PC-9 (cell line): ENCODE measurements at regions not wholly inside any gene's neighbourhood (a gene's known extent, or its start where the extent isn't known, plus 50 kb on each side); places are given as distances from the start of the nearest gene placed in this dataset.

Experiments used
- BruUV-seq: library from RNA; stranded (reverse); fragments of 400-500 nt; replicated peaks from 2 replicates; lab custom pipeline; 2021; lab: Mats Ljungman, UMichigan
- CTCF ChIA-PET: fragments of 300-600 bp; sonication (Branson Sonifier 250); formaldehyde crosslinking; loops from one replicate; lab custom pipeline; 2022; ENCODE audit warnings: antibody characterized with exemption; lab: Charles Lee
- POLR2A ChIA-PET: fragments of 300-600 bp; sonication (Branson Sonifier 250); formaldehyde crosslinking; loops from one replicate; lab custom pipeline; 2022; ENCODE audit warnings: antibody characterized with exemption; ENCODE audit not compliant: unreplicated experiment; lab: Charles Lee
- DNase-seq, 2 experiments: peaks; one replicate each; pipeline versions ENCODE4 v3.0.0 to v3.0.0-alpha.2; 2015 to 2022; ENCODE audit warnings: mixed read lengths in 1 of 2
- H2AFZ ChIP-seq: fragments of 200-600 bp; sonication (generic); 2 replicates; pipeline ENCODE4 v1.8.1; 2017; ENCODE audit warnings: antibody characterized with exemption
- H3F3A ChIP-seq: fragments of 200-600 bp; sonication (generic); 2 replicates; pipeline ENCODE4 v1.8.1; 2017; ENCODE audit warnings: antibody characterized with exemption, mild to moderate bottlenecking, low read depth; ENCODE audit not compliant: insufficient read depth
- H3K27ac ChIP-seq: fragments of 200-600 bp; sonication (generic); 2 replicates; pipeline ENCODE4 v1.6.1; 2016; ENCODE audit warnings: mixed run types
- H3K27me3 ChIP-seq: fragments of 200-600 bp; sonication (generic); 2 replicates; pipeline ENCODE4 v1.6.1; 2016; ENCODE audit warnings: low read depth, mixed run types; ENCODE audit not compliant: insufficient read depth
- H3K36me3 ChIP-seq: fragments of 200-600 bp; sonication (generic); 2 replicates; pipeline ENCODE4 v1.6.1; 2016; ENCODE audit warnings: low read depth, mixed run types
- H3K4me1 ChIP-seq: fragments of 200-600 bp; sonication (generic); replicated peaks from 2 replicates; pipeline ENCODE4 v1.6.1; 2016; ENCODE audit warnings: mixed run types; ENCODE audit not compliant: insufficient read depth
- H3K4me2 ChIP-seq: fragments of 200-600 bp; sonication (generic); 2 replicates; pipeline ENCODE4 v1.6.1; 2017; ENCODE audit warnings: mixed run types
- H3K4me3 ChIP-seq: fragments of 200-600 bp; sonication (generic); 2 replicates; pipeline ENCODE4 v1.6.1; 2016; ENCODE audit warnings: mixed run types
- H3K79me2 ChIP-seq: fragments of 200-600 bp; sonication (generic); 2 replicates; pipeline ENCODE4 v1.6.1; 2017; ENCODE audit warnings: low read depth, mixed run types
- H3K9me2 ChIP-seq: fragments of 200-600 bp; sonication (generic); 2 replicates; pipeline ENCODE4 v1.8.1; 2017; ENCODE audit warnings: mild to moderate bottlenecking; ENCODE audit not compliant: insufficient read depth
- H3K9me3 ChIP-seq: fragments of 200-600 bp; sonication (generic); 2 replicates; pipeline ENCODE4 v1.8.1; 2016; ENCODE audit warnings: low read depth; ENCODE audit not compliant: insufficient read depth
- H4K20me1 ChIP-seq: fragments of 200-600 bp; sonication (generic); 2 replicates; pipeline ENCODE4 v1.8.1; 2017; ENCODE audit not compliant: insufficient read depth
- EZH2 ChIP-seq: fragments of 200-600 bp; sonication (generic); IDR thresholded peaks from 2 replicates; pipeline ENCODE4 v1.8.0; 2017; ENCODE audit warnings: antibody characterized with exemption, low read depth
- intact Hi-C: fragments of 100-400 bp; cut with micrococcal nuclease; formaldehyde crosslinking; loops from one replicate; pipeline ENCODE4 v1.10.0; 2022; ENCODE audit not compliant: unreplicated experiment
- TF ChIP-seq, protein P1 (sequence below): fragments of 200-600 bp; sonication (generic); conservative IDR thresholded peaks from 2 replicates; pipeline ENCODE4 v1.6.1; 2017; ENCODE audit warnings: mixed run types, antibody characterized with exemption, mild to moderate bottlenecking, moderate library complexity

DNA sequence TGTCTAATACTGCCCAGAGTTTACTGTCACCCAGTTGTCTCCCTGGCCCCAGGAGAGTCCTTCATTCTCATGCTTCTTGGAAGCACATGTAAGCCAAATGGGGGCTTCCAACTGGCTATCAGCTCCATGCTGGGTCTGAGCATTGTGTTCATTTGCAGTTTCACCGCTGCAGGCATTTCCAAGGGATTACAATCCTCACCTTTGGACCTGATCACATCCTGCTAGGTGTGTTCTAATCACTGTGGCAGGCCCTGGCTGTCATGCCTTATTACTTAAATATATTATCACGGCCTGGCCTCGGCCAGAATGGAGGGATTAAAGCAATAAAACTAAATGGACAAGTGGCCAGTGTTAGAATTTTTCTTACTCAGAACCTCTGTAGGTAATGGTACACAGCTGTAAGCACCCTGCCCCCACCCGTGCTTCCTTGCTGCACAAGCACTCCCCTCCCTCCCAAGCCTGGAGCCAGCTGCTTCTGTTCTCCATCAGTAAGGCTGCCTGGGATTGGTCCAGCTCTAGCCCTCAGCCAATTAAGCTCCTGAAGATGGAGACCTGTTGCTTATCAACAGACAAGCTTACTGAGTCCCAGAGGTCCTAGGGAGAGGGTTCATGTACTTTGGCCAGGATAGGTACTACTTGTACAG is 175.9 kb upstream of the RBM19 start:
- Histone ChIP-seq H3K27me3 (0 out of 2 replicates have a peak, but pooled peaks cover 3% of the 10 kb centered on the region), H3K36me3 (no peaks in the 10 kb centered on the region), H4K20me1 (no peaks in the 10 kb centered on the region; the same call in 1 of the 2 replicates), H3K4me1 (no peaks in the 10 kb centered on the region), H3F3A (no peaks in the 10 kb centered on the region), H2AFZ (no peak overlapping the region), H3K9me2 (no peaks in the 10 kb centered on the region), H3K27ac (no peak overlapping the region), H3K79me2 (no peaks in the 10 kb centered on the region), H3K9me3 (no peaks in the 10 kb centered on the region), H3K4me3 (no peak overlapping the region), H3K4me2 (no peak overlapping the region)
- TF ChIP-seq, protein P1, sequence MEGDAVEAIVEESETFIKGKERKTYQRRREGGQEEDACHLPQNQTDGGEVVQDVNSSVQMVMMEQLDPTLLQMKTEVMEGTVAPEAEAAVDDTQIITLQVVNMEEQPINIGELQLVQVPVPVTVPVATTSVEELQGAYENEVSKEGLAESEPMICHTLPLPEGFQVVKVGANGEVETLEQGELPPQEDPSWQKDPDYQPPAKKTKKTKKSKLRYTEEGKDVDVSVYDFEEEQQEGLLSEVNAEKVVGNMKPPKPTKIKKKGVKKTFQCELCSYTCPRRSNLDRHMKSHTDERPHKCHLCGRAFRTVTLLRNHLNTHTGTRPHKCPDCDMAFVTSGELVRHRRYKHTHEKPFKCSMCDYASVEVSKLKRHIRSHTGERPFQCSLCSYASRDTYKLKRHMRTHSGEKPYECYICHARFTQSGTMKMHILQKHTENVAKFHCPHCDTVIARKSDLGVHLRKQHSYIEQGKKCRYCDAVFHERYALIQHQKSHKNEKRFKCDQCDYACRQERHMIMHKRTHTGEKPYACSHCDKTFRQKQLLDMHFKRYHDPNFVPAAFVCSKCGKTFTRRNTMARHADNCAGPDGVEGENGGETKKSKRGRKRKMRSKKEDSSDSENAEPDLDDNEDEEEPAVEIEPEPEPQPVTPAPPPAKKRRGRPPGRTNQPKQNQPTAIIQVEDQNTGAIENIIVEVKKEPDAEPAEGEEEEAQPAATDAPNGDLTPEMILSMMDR, result no peak
- TF ChIP-seq EZH2, result no peak
- BruUV-seq, result no TSS peak
- POLR2A ChIA-PET, result no interaction called here
- CTCF ChIA-PET, result no interaction called here
- intact Hi-C loops, result no loop called here
- no peak for DNase-seq

GRCh38 chr12:114140576-114140975 is 174.5 kb upstream of the RBM19 start:
- no peak overlapping the region for H3K27ac ChIP-seq
- H3F3A ChIP-seq, result no peaks in the 10 kb centered on the region
- intact Hi-C loops, result no loop called here
- no peaks in the 10 kb centered on the region for H3K79me2 ChIP-seq
- H2AFZ ChIP-seq, result no peak overlapping the region
- no peaks in the 10 kb centered on the region for H3K4me1 ChIP-seq
- H3K27me3 ChIP-seq, result 0 out of 2 replicates have a peak, but pooled peaks cover 8% of the 10 kb centered on the region
- H3K4me3 ChIP-seq, result no peak overlapping the region
- no peaks in the 10 kb centered on the region for H3K9me2 ChIP-seq
- no peaks in the 10 kb centered on the region for H3K36me3 ChIP-seq
- no peaks in the 10 kb centered on the region for H3K9me3 ChIP-seq
- ChIA-PET CTCF (no interaction called here), POLR2A (no interaction called here)
- BruUV-seq, result no TSS peak
- no peaks in the 10 kb centered on the region; the same call in 1 of the 2 replicates for H4K20me1 ChIP-seq
- no peak for DNase-seq
- no peak for TF ChIP-seq EZH2
- TF ChIP-seq, protein P1, result no peak
- no peak overlapping the region for H3K4me2 ChIP-seq

DNA sequence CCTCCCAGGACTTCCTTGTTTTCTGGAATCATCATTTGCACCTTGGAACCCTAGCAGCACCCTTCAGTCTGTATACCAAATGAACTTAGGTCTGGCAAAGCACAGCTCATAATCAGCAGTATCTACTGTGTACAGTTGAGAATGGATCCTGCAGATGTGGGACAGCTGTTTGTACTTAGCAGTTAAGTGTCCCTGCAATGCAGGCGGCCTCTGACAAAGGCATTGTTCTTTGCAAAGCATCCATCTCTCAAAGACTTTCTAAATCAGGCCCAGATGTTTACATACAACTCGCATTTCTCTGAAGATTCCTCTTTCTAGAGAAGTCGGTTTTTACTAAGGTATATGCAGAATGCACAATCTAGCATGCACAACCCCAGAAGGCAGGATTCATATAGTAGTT is 170.5 kb upstream of the RBM19 start:
- POLR2A ChIA-PET, result no interaction called here
- H4K20me1 ChIP-seq, result no peaks in the 10 kb centered on the region; the same call in 1 of the 2 replicates

More for the DNA sequence above, 170.5 kb upstream of the RBM19 start:
- H3F3A ChIP-seq, result no peaks in the 10 kb centered on the region
- DNase-seq, result no peak
- H2AFZ ChIP-seq, result no peak overlapping the region
- no peaks in the 10 kb centered on the region for H3K36me3 ChIP-seq
- no peaks in the 10 kb centered on the region for H3K9me3 ChIP-seq
- peaks cover 16% of the 10 kb centered on the region for H3K27me3 ChIP-seq
- no peak overlapping the region for H3K27ac ChIP-seq
- CTCF ChIA-PET, result no interaction called here
- no peaks in the 10 kb centered on the region for H3K4me1 ChIP-seq
- no peak overlapping the region for H3K4me2 ChIP-seq
- intact Hi-C loops, result no loop called here
- H3K4me3 ChIP-seq, result no peak overlapping the region
- no peak for TF ChIP-seq EZH2
- no peaks in the 10 kb centered on the region for H3K79me2 ChIP-seq
- BruUV-seq, result no TSS peak
- no peaks in the 10 kb centered on the region for H3K9me2 ChIP-seq
